Body of pancreas (tissue), 4 donors: ENCODE measurements at regions not wholly inside any gene's neighbourhood (a gene's known extent, or its start where the extent isn't known, plus 50 kb on each side); places are given as distances from the start of the nearest gene placed in this dataset.

ENCODE experiments used
- ATAC-seq: fragments of 150-250 bp; one replicate; pipeline ENCODE4 v1.9.1; 2016
- DNase-seq, 4 donors: peaks; one replicate each; pipeline ENCODE4 v3.0.0-alpha.2; 2019
- H3K27ac ChIP-seq, 4 donors: fragments of 200-600 bp; sonication (generic); 1 replicate in 3 of 4; 2 replicates in 1 of 4; pipeline versions ENCODE4 v1.5.1 to v1.6.1; 2016 to 2019; ENCODE audit warnings: mild to moderate bottlenecking in 1 of 4, mixed read lengths in 1 of 4, moderate library complexity in 1 of 4
- H3K27me3 ChIP-seq, 2 donors: fragments of 200-600 bp; sonication (generic); one replicate each; pipeline ENCODE4 v1.6.0; 2016; ENCODE audit warnings: mild to moderate bottlenecking in 1 of 2
- H3K36me3 ChIP-seq, 2 donors: fragments of 200-600 bp; sonication (generic); replicated peaks in 1 of 2; 2 replicates each; pipeline ENCODE4 v1.5.1; 2016; ENCODE audit warnings: low read depth in 2 of 2; ENCODE audit not compliant: insufficient read depth in 1 of 2
- H3K4me1 ChIP-seq: fragments of 200-600 bp; sonication (generic); one replicate; pipeline ENCODE4 v1.6.0; 2016
- H3K4me3 ChIP-seq, 2 donors: fragments of 200-600 bp; sonication (generic); 1 replicate in 1 of 2; 2 replicates in 1 of 2; pipeline ENCODE4 v1.5.1; 2016 to 2019
- H3K9me3 ChIP-seq, 3 donors: fragments of 200-600 bp; sonication (generic); 1 replicate in 2 of 3; 2 replicates in 1 of 3; pipeline ENCODE4 v1.5.1; 2016
- POLR2A ChIP-seq, 3 donors: fragments of 450-650 bp; IDR thresholded peaks; one replicate each; pipeline ENCODE4 v1.6.1; 2016; ENCODE audit warnings: antibody characterized with exemption in 3 of 3, mild to moderate bottlenecking in 2 of 3
- WGBS, 2 donors: methylation state at CpG; one replicate each; pipeline ENCODE4 v1.1.5; 2017; 5-methylcytosine and 5-hydroxymethylcytosine counted together
- intact Hi-C: fragments of 100-400 bp; cut with DNase I; formaldehyde crosslinking; loops from one replicate; pipeline ENCODE4 v1.15.1; 2023
- TF ChIP-seq, protein P1 (sequence below), 7 experiments: fragments of 450-650 bp in 4 of 7; fragments of 200-600 bp in 3 of 7; sonication (generic) in 3 of 7; IDR thresholded peaks; one replicate each; pipeline ENCODE4 v1.5.1; 2016 to 2019; ENCODE audit warnings: antibody characterized with exemption in 7 of 7

- no peaks in the 10 kb centered on the region for H3K27me3 ChIP-seq
- DNase-seq (no peak), ATAC-seq (no peak)
- no peak overlapping the region for H3K4me3 ChIP-seq
- no peaks in the 10 kb centered on the region for H3K4me1 ChIP-seq
- WGBS, 2 donors, result 81 to 83% methylated on average over 3 of the region's 3 CpGs
- no peak overlapping the region for H3K27ac ChIP-seq
- H3K36me3 ChIP-seq, result no peaks in the 10 kb centered on the region
- TF ChIP-seq POLR2A (IDR thresholded peaks at IDR 0.05), result no peak
- TF ChIP-seq, protein P1, sequence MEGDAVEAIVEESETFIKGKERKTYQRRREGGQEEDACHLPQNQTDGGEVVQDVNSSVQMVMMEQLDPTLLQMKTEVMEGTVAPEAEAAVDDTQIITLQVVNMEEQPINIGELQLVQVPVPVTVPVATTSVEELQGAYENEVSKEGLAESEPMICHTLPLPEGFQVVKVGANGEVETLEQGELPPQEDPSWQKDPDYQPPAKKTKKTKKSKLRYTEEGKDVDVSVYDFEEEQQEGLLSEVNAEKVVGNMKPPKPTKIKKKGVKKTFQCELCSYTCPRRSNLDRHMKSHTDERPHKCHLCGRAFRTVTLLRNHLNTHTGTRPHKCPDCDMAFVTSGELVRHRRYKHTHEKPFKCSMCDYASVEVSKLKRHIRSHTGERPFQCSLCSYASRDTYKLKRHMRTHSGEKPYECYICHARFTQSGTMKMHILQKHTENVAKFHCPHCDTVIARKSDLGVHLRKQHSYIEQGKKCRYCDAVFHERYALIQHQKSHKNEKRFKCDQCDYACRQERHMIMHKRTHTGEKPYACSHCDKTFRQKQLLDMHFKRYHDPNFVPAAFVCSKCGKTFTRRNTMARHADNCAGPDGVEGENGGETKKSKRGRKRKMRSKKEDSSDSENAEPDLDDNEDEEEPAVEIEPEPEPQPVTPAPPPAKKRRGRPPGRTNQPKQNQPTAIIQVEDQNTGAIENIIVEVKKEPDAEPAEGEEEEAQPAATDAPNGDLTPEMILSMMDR (IDR thresholded peaks at IDR 0.05), result no peak
- intact Hi-C loops, result no loop called here
- peaks cover 0 to 12% (median 0%) of the 10 kb centered on the region in 3 donors for H3K9me3 ChIP-seq
Measured at GRCh38 chr5:8473016-8473415, 604.1 kb downstream of the MTRR start.

GRCh38 chr5:8473827-8474568 lies 605.0 kb downstream of the MTRR start:
- ATAC-seq, result no peak
- H3K36me3 ChIP-seq, result no peaks in the 10 kb centered on the region
- H3K27me3 ChIP-seq, result no peaks in the 10 kb centered on the region
- H3K4me3 ChIP-seq, result no peak overlapping the region
- WGBS, 2 donors, result 79 to 80% methylated on average over 6 of the region's 6 CpGs
- no peaks in the 10 kb centered on the region for H3K4me1 ChIP-seq
- intact Hi-C loops, result no loop called here
- no peak overlapping the region for H3K27ac ChIP-seq
- DNase-seq, result no peak
- TF ChIP-seq, protein P1 (IDR thresholded peaks at IDR 0.05), result no peak
- TF ChIP-seq POLR2A (IDR thresholded peaks at IDR 0.05), result no peak
- peaks cover 0 to 12% (median 0%) of the 10 kb centered on the region in 3 donors for H3K9me3 ChIP-seq

GRCh38 chr5:8474569-8474930 lies 605.6 kb downstream of the MTRR start:
- no peaks in the 10 kb centered on the region for H3K4me1 ChIP-seq
- DNase-seq (no peak), ATAC-seq (no peak)
- H3K27ac ChIP-seq, result no peak overlapping the region
- no peaks in the 10 kb centered on the region for H3K36me3 ChIP-seq
- intact Hi-C loops, result no loop called here
- WGBS, 2 donors, result 87 to 90% methylated on average over 1 of the region's 1 CpG
- no peaks in the 10 kb centered on the region for H3K27me3 ChIP-seq
- H3K9me3 ChIP-seq, result peaks cover 0 to 12% (median 0%) of the 10 kb centered on the region in 3 donors
- TF ChIP-seq POLR2A (IDR thresholded peaks at IDR 0.05), result no peak
- TF ChIP-seq, protein P1 (IDR thresholded peaks at IDR 0.05), result no peak
- no peak overlapping the region for H3K4me3 ChIP-seq

DNA sequence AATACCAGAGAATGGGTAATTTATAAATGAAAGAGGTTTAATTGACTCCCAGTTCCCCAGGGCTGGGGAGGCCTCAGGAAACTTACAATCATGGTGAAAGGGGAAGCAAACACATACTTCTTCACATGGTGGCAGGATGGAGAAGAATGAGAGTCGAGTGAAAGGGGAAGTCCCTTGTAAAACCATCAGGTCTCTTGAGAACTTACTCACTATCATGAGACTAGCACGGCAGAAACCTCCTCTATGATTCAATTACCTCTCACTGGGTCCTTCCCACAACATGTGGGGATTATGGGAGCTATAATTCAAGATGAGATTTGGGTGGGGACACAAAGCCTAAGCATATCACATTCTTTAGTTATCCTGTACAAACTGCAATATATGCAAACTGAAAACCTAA lies 609.4 kb downstream of the MTRR start:
- Histone ChIP-seq H3K27me3 (no peaks in the 10 kb centered on the region), H3K36me3 (no peaks in the 10 kb centered on the region), H3K27ac (no peak overlapping the region), H3K4me3 (no peak overlapping the region), H3K4me1 (no peaks in the 10 kb centered on the region), H3K9me3 (no peaks in the 10 kb centered on the region)
- intact Hi-C loops, result no loop called here
- no peak for TF ChIP-seq POLR2A (IDR thresholded peaks at IDR 0.05)
- TF ChIP-seq, protein P1 (IDR thresholded peaks at IDR 0.05), result no peak
- no peak for DNase-seq
- ATAC-seq, result no peak
- WGBS, 2 donors, result 46 to 68% methylated on average over 2 of the region's 2 CpGs

GRCh38 chr5:8481007-8481406 lies 612.1 kb downstream of the MTRR start:
- DNase-seq (no peak), ATAC-seq (no peak)
- H3K27ac ChIP-seq, result no peak overlapping the region
- intact Hi-C loops, result no loop called here
- no peaks in the 10 kb centered on the region for H3K9me3 ChIP-seq
- 93 to 96% methylated on average over 2 of the region's 2 CpGs for WGBS, 2 donors
- no peak for TF ChIP-seq POLR2A (IDR thresholded peaks at IDR 0.05)
- TF ChIP-seq, protein P1 (IDR thresholded peaks at IDR 0.05), result no peak
- no peaks in the 10 kb centered on the region for H3K27me3 ChIP-seq
- no peaks in the 10 kb centered on the region for H3K4me1 ChIP-seq
- no peaks in the 10 kb centered on the region for H3K36me3 ChIP-seq
- no peak overlapping the region for H3K4me3 ChIP-seq
